Mucosa of descending colon (tissue), 3 donors: ENCODE measurements at regions not wholly inside any gene's neighbourhood (a gene's known extent, or its start where the extent isn't known, plus 50 kb on each side); places are given as distances from the start of the nearest gene placed in this dataset.

Experiments
- ATAC-seq: fragments of 200-7000 bp; cut with Tn5 transposase; one replicate; pipeline ENCODE4 v1.9.1; 2020; ENCODE audit warnings: mild to moderate bottlenecking, moderate library complexity
- DNase-seq, 3 donors: peaks; one replicate each; pipeline ENCODE4 v3.0.0-alpha.2; 2020
- H3K36me3 ChIP-seq: fragments of 200-600 bp; one replicate; pipeline ENCODE4 v1.8.0; 2021; ENCODE audit warnings: low read depth, mild to moderate bottlenecking
- H3K4me1 ChIP-seq: fragments of 200-600 bp; one replicate; pipeline ENCODE4 v1.8.0; 2021; ENCODE audit warnings: low read depth, mild to moderate bottlenecking
- H3K4me3 ChIP-seq: fragments of 200-600 bp; one replicate; pipeline ENCODE4 v1.8.0; 2021; ENCODE audit warnings: mild to moderate bottlenecking
- H3K9me3 ChIP-seq: fragments of 200-600 bp; one replicate; pipeline ENCODE4 v1.8.0; 2021; ENCODE audit warnings: mild to moderate bottlenecking
- CTCF ChIP-seq: fragments of 200-600 bp; IDR thresholded peaks from one replicate; pipeline ENCODE4 v1.8.0; 2022; ENCODE audit warnings: antibody characterized with exemption, mild to moderate bottlenecking
- intact Hi-C, 2 donors: fragments of 100-400 bp; cut with DNase I in 1 of 2; cut with micrococcal nuclease in 1 of 2; formaldehyde crosslinking; loops; one replicate each; pipeline versions ENCODE4 v1.11.0 to v1.11.1; 2022; cut with DNase I, micrococcal nuclease
- donor health status: DM: no; HTN: no; CAD: no; lungs with moderate emphysema.
- donor health status: DM: no; HTN: no; CAD: no.
- donor health status: DM: no; HTN: yes; CAD: no.

DNA sequence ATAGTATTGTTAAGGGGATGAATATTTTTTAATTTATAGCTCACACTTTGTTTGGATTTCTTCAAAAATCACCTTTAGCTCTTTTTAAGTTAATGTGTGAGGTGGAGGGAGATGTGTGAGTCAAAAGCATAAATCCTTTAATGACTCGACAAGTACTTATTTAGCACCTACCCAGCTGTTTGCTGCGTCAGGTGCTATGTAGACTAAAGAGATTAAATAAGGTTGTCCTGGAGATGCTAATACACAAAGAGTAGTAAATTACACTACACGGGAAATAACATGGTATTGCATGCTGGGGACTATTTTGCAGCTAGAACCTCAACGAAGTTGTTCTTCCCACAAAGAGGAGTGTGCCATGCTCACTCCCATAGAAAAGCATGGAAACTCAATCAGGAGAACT lies 583.3 kb upstream of the TENM4 start:
- no peak for TF ChIP-seq CTCF
- Histone ChIP-seq H3K9me3 (no peaks in the 10 kb centered on the region), H3K4me3 (no peak overlapping the region), H3K4me1 (no peaks in the 10 kb centered on the region), H3K36me3 (no peaks in the 10 kb centered on the region)
- no peak for ATAC-seq
- intact Hi-C loops = no loop called here
- no peak for DNase-seq

GRCh38 chr11:80023386-80023785 lies 582.6 kb upstream of the TENM4 start:
- Histone ChIP-seq H3K9me3 (no peaks in the 10 kb centered on the region), H3K4me3 (no peak overlapping the region), H3K36me3 (no peaks in the 10 kb centered on the region), H3K4me1 (no peaks in the 10 kb centered on the region)
- intact Hi-C loops = no loop called here
- no peak for ATAC-seq
- DNase-seq = no peak
- TF ChIP-seq CTCF = no peak

GRCh38 chr11:80010536-80010935 lies 569.7 kb upstream of the TENM4 start:
- no peak for TF ChIP-seq CTCF
- H3K9me3 ChIP-seq = no peaks in the 10 kb centered on the region
- DNase-seq = no peak
- intact Hi-C loops = no loop called here
- no peaks in the 10 kb centered on the region for H3K36me3 ChIP-seq
- no peak for ATAC-seq
- H3K4me3 ChIP-seq = no peak overlapping the region
- H3K4me1 ChIP-seq = peaks cover 7% of the 10 kb centered on the region

- H3K36me3 ChIP-seq = no peaks in the 10 kb centered on the region
- ATAC-seq (no peak), DNase-seq (no peak)
- no peak for TF ChIP-seq CTCF
- no peak overlapping the region for H3K4me3 ChIP-seq
- peaks cover 7% of the 10 kb centered on the region for H3K4me1 ChIP-seq
- intact Hi-C loops = no loop called here
- no peaks in the 10 kb centered on the region for H3K9me3 ChIP-seq
Measured at GRCh38 chr11:80009081-80009480, 568.3 kb upstream of the TENM4 start.

DNA sequence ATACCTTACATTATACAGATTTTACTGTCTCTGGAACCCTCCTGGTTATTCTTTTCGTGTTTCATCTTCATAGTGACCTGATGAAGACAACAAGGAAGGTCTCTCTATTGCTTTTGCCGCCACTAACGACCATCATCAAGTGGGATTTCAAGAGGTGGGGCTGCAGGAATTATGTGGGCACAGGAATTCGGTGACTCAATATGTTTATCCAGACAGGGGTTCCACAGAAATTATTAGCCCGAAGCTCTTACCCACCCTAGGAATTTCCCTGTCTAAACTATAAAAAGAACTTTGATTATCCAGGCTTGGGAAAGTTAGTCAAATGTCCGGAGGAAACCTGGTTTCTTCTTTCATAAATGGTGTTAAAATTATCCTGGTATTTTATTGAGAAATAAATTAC lies 566.8 kb upstream of the TENM4 start:
- no peak for ATAC-seq
- peaks cover 7% of the 10 kb centered on the region for H3K4me1 ChIP-seq
- no peak for DNase-seq
- H3K36me3 ChIP-seq = no peaks in the 10 kb centered on the region
- intact Hi-C loops = no loop called here
- no peak overlapping the region for H3K4me3 ChIP-seq
- H3K9me3 ChIP-seq = no peaks in the 10 kb centered on the region
- no peak for TF ChIP-seq CTCF

GRCh38 chr11:79990141-79990540 lies 549.3 kb upstream of the TENM4 start:
- DNase-seq (no peak), ATAC-seq (no peak)
- intact Hi-C loops = no loop called here
- no peaks in the 10 kb centered on the region for H3K4me1 ChIP-seq
- H3K9me3 ChIP-seq = no peaks in the 10 kb centered on the region
- TF ChIP-seq CTCF = no peak
- no peaks in the 10 kb centered on the region for H3K36me3 ChIP-seq
- H3K4me3 ChIP-seq = no peak overlapping the region
